DND-41 (cell line): ENCODE measurements at regions not wholly inside any gene's neighbourhood (a gene's known extent, or its start where the extent isn't known, plus 50 kb on each side); places are given as distances from the start of the nearest gene placed in this dataset.

Experiments
- ATAC-seq: fragments of 200-7000 bp; cut with Tn5 transposase; 3 replicates; pipeline ENCODE4 v1.9.1; 2021; ENCODE audit warnings: low read depth; ENCODE audit not compliant: insufficient read depth
- DNase-seq: peaks from one replicate; pipeline ENCODE4 v3.0.0-alpha.2; 2020
- H2AFZ ChIP-seq: 2 replicates; pipeline ENCODE4 v1.6.0; 2012; ENCODE audit warnings: low read depth, low read length
- H3K27ac ChIP-seq: 2 replicates; pipeline ENCODE4 v1.5.1; 2012; ENCODE audit warnings: low read length, inconsistent platforms
- H3K27me3 ChIP-seq: fragments of 200-600 bp; sonication (generic); 2 replicates; pipeline ENCODE4 v1.6.0; 2012; ENCODE audit warnings: low read length, mild to moderate bottlenecking, inconsistent platforms; ENCODE audit not compliant: insufficient read depth, poor library complexity
- H3K36me3 ChIP-seq: 2 replicates; pipeline ENCODE4 v1.5.1; 2012; ENCODE audit warnings: low read length, inconsistent platforms; ENCODE audit not compliant: insufficient read depth
- H3K4me1 ChIP-seq: 2 replicates; pipeline ENCODE4 v1.5.1; 2012; ENCODE audit warnings: mild to moderate bottlenecking, low read length; ENCODE audit not compliant: insufficient read depth
- H3K4me2 ChIP-seq: 2 replicates; pipeline ENCODE4 v1.6.0; 2012; ENCODE audit warnings: mild to moderate bottlenecking, moderate library complexity, low read length, inconsistent platforms; ENCODE audit not compliant: insufficient read depth
- H3K4me3 ChIP-seq, 2 experiments: fragments of 200-600 bp in 1 of 2; shearing (Covaris generic) in 1 of 2; 2 replicates each; pipeline ENCODE4 v1.5.1; 2012 to 2016; ENCODE audit warnings: inconsistent platforms in 2 of 2, low read length in 2 of 2, mild to moderate bottlenecking in 2 of 2, low read depth in 1 of 2, moderate library complexity in 1 of 2
- H3K79me2 ChIP-seq: 2 replicates; pipeline ENCODE4 v1.6.0; 2012; ENCODE audit warnings: low read length, inconsistent platforms; ENCODE audit not compliant: insufficient read depth
- H3K9ac ChIP-seq: 2 replicates; pipeline ENCODE4 v1.6.0; 2012; ENCODE audit warnings: low read depth, mild to moderate bottlenecking, inconsistent platforms, low read length, moderate library complexity
- H3K9me3 ChIP-seq: 2 replicates; pipeline ENCODE4 v1.5.1; 2012; ENCODE audit warnings: low read length, moderate library complexity, mild to moderate bottlenecking, inconsistent platforms; ENCODE audit not compliant: insufficient read depth, severe bottlenecking
- H4K20me1 ChIP-seq: 2 replicates; pipeline ENCODE4 v1.6.0; 2012; ENCODE audit warnings: low read length; ENCODE audit not compliant: insufficient read depth
- EZH2 ChIP-seq: IDR thresholded peaks from 3 replicates; pipeline ENCODE4 v1.6.1; 2012; ENCODE audit warnings: borderline replicate concordance, low read depth, mild to moderate bottlenecking, moderate library complexity, low read length, inconsistent platforms; ENCODE audit not compliant: severe bottlenecking
- TF ChIP-seq, protein P1 (sequence below): IDR thresholded peaks from 2 replicates; pipeline ENCODE4 v1.5.1; 2012; ENCODE audit warnings: borderline replicate concordance, low read length, moderate library complexity, mild to moderate bottlenecking; ENCODE audit not compliant: poor library complexity, severe bottlenecking; ENCODE audit errors: extremely low read depth

DNA sequence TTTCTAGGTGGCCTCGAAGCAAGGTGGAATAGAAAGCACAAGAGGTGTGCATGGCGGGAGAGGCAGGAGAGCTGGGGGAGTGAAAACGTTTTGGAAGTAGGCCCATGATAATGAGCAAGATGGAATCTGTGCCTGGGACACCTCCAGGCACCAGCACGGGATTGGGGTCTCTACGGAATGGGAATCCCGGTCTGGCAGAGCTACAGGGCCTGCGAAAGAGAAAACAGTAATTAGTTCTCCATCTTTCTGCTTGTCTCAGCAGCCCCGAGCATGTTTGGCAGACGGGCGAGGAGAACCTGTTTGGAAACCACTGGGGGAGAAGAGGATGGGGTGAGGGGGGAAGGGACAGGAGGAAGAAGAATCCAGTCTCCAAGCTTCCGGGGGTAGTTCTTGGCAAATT lies 258.7 kb downstream of the SOX9 start:
- H3K36me3 ChIP-seq, result no peaks in the 10 kb centered on the region
- no peak overlapping the region for H2AFZ ChIP-seq
- H3K4me3 ChIP-seq, result no peak overlapping the region
- DNase-seq (no peak), ATAC-seq (no peak)
- H4K20me1 ChIP-seq, result no peaks in the 10 kb centered on the region
- H3K27ac ChIP-seq, result no peak overlapping the region
- TF ChIP-seq, protein P1, sequence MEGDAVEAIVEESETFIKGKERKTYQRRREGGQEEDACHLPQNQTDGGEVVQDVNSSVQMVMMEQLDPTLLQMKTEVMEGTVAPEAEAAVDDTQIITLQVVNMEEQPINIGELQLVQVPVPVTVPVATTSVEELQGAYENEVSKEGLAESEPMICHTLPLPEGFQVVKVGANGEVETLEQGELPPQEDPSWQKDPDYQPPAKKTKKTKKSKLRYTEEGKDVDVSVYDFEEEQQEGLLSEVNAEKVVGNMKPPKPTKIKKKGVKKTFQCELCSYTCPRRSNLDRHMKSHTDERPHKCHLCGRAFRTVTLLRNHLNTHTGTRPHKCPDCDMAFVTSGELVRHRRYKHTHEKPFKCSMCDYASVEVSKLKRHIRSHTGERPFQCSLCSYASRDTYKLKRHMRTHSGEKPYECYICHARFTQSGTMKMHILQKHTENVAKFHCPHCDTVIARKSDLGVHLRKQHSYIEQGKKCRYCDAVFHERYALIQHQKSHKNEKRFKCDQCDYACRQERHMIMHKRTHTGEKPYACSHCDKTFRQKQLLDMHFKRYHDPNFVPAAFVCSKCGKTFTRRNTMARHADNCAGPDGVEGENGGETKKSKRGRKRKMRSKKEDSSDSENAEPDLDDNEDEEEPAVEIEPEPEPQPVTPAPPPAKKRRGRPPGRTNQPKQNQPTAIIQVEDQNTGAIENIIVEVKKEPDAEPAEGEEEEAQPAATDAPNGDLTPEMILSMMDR, result no peak
- no peak for TF ChIP-seq EZH2
- H3K79me2 ChIP-seq, result no peaks in the 10 kb centered on the region
- no peaks in the 10 kb centered on the region for H3K4me1 ChIP-seq
- H3K4me2 ChIP-seq, result no peak overlapping the region
- no peak overlapping the region for H3K9ac ChIP-seq
- H3K27me3 ChIP-seq, result no peaks in the 10 kb centered on the region
- no peaks in the 10 kb centered on the region for H3K9me3 ChIP-seq

GRCh38 chr17:72380120-72380519 lies 259.3 kb downstream of the SOX9 start:
- H3K27ac ChIP-seq, result no peak overlapping the region
- H3K79me2 ChIP-seq, result no peaks in the 10 kb centered on the region
- H2AFZ ChIP-seq, result no peak overlapping the region
- no peaks in the 10 kb centered on the region for H3K4me1 ChIP-seq
- no peak for ATAC-seq
- no peak overlapping the region for H3K9ac ChIP-seq
- no peak overlapping the region for H3K4me3 ChIP-seq
- no peak for DNase-seq
- H3K4me2 ChIP-seq, result no peak overlapping the region
- no peaks in the 10 kb centered on the region for H4K20me1 ChIP-seq
- TF ChIP-seq EZH2, result no peak
- TF ChIP-seq, protein P1, result no peak
- H3K27me3 ChIP-seq, result no peaks in the 10 kb centered on the region
- no peaks in the 10 kb centered on the region for H3K36me3 ChIP-seq
- H3K9me3 ChIP-seq, result no peaks in the 10 kb centered on the region

DNA sequence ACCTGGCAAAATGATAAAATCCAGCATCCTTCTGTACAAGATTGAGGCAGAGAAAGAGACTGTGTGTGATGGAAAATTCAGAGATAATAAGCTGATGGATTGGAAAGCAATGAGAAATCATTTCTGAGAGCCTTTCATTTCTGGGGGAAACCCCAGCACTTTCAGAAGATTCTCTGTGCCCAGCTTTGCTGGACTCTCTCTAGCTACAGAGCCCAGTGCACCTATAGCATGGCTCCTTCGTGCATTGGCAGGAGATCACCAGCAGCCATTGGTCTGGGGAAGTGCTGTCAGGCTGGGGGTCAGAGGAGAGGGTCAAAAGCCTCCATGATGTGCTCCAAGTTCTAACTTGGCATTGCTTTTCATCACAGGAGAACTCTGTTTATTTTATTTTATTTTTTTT lies 259.9 kb downstream of the SOX9 start:
- Histone ChIP-seq H3K27ac (no peak overlapping the region), H4K20me1 (no peaks in the 10 kb centered on the region), H3K4me1 (no peaks in the 10 kb centered on the region), H3K4me3 (no peak overlapping the region), H3K9me3 (no peaks in the 10 kb centered on the region), H3K27me3 (no peaks in the 10 kb centered on the region), H3K79me2 (no peaks in the 10 kb centered on the region), H3K36me3 (no peaks in the 10 kb centered on the region), H2AFZ (no peak overlapping the region), H3K4me2 (no peak overlapping the region), H3K9ac (no peak overlapping the region)
- no peak for DNase-seq
- ATAC-seq, result no peak
- TF ChIP-seq, protein P1, result no peak
- no peak for TF ChIP-seq EZH2

- no peak overlapping the region for H3K4me3 ChIP-seq
- H3K9me3 ChIP-seq, result no peaks in the 10 kb centered on the region
- no peaks in the 10 kb centered on the region for H3K4me1 ChIP-seq
- no peak overlapping the region for H3K27ac ChIP-seq
- no peak for TF ChIP-seq EZH2
- TF ChIP-seq, protein P1, result no peak
- ATAC-seq (no peak), DNase-seq (no peak)
- H3K9ac ChIP-seq, result no peak overlapping the region
- no peaks in the 10 kb centered on the region for H3K79me2 ChIP-seq
- H3K4me2 ChIP-seq, result no peak overlapping the region
- H3K27me3 ChIP-seq, result no peaks in the 10 kb centered on the region
- H3K36me3 ChIP-seq, result no peaks in the 10 kb centered on the region
- no peak overlapping the region for H2AFZ ChIP-seq
- H4K20me1 ChIP-seq, result no peaks in the 10 kb centered on the region
Observed at GRCh38 chr17:72381597-72382397, 261.0 kb downstream of the SOX9 start.
